ENCODE measurements at regions not wholly inside any gene's neighbourhood (a gene's known extent, or its start where the extent isn't known, plus 50 kb on each side); places are given as distances from the start of the nearest gene placed in this dataset.

DNA sequence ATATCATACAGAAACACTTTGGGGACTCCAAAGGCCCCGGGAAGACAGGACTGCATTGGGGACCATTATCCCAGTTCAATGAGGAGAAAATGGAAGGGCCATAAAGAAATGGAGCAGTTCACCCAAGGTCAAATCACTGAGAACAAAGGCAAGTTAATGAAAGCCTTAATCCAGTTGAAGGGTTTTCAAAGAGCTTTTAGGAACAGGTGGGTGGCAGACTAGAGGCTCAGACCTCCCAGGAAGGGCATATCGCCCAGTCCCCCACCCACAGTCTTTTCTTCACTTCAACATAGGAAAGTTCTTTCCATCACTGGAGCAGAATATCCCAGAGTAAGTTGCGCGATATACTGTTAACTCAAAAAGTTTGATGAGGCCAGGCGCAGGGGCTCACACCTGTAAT is 136.1 kb upstream of the CCND2 start:
- H4K20me1 ChIP-seq (ENCODE audit: insufficient read depth): no peaks in the 10 kb centered on the region
- TF ChIP-seq RAD21 (IDR thresholded peaks at IDR 0.05; ENCODE audit: low read length) (no peak), SMC3 (IDR thresholded peaks at IDR 0.05; ENCODE audit: low read depth, low read length) (no peak), EZH2phosphoT487 (IDR thresholded peaks at IDR 0.05; ENCODE audit: borderline replicate concordance, low read depth) (no peak), FOXJ3 (CRISPR knock-in tag; IDR thresholded peaks at IDR 0.05) (no peak), JUND (IDR thresholded peaks at IDR 0.05) (no peak), POLR2AphosphoS5 (IDR thresholded peaks at IDR 0.05; ENCODE audit: low read depth, low read length) (no peak), NFIC (IDR thresholded peaks at IDR 0.05; ENCODE audit: borderline replicate concordance) (no peak), MXI1 (IDR thresholded peaks at IDR 0.05; ENCODE audit: low read depth, low read length) (no peak), RXRA (IDR thresholded peaks at IDR 0.05; ENCODE audit: borderline replicate concordance, low read depth) (no peak), GATA2 (CRISPR knock-in tag; IDR thresholded peaks at IDR 0.05) (no peak), TAF1 (IDR thresholded peaks at IDR 0.05; ENCODE audit: borderline replicate concordance, low read depth, low read length) (no peak), SIN3A (IDR thresholded peaks at IDR 0.05; ENCODE audit: borderline replicate concordance, low read depth, low read length) (no peak), RCOR1 (IDR thresholded peaks at IDR 0.05; ENCODE audit: low read length) (no peak)
- TF ChIP-seq, protein P1, sequence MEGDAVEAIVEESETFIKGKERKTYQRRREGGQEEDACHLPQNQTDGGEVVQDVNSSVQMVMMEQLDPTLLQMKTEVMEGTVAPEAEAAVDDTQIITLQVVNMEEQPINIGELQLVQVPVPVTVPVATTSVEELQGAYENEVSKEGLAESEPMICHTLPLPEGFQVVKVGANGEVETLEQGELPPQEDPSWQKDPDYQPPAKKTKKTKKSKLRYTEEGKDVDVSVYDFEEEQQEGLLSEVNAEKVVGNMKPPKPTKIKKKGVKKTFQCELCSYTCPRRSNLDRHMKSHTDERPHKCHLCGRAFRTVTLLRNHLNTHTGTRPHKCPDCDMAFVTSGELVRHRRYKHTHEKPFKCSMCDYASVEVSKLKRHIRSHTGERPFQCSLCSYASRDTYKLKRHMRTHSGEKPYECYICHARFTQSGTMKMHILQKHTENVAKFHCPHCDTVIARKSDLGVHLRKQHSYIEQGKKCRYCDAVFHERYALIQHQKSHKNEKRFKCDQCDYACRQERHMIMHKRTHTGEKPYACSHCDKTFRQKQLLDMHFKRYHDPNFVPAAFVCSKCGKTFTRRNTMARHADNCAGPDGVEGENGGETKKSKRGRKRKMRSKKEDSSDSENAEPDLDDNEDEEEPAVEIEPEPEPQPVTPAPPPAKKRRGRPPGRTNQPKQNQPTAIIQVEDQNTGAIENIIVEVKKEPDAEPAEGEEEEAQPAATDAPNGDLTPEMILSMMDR (IDR thresholded peaks at IDR 0.05): no peak
- TF ChIP-seq, protein P2, sequence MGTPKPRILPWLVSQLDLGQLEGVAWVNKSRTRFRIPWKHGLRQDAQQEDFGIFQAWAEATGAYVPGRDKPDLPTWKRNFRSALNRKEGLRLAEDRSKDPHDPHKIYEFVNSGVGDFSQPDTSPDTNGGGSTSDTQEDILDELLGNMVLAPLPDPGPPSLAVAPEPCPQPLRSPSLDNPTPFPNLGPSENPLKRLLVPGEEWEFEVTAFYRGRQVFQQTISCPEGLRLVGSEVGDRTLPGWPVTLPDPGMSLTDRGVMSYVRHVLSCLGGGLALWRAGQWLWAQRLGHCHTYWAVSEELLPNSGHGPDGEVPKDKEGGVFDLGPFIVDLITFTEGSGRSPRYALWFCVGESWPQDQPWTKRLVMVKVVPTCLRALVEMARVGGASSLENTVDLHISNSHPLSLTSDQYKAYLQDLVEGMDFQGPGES (IDR thresholded peaks at IDR 0.05; ENCODE audit: low read depth, low read length): no peak
- TF ChIP-seq, protein P3, sequence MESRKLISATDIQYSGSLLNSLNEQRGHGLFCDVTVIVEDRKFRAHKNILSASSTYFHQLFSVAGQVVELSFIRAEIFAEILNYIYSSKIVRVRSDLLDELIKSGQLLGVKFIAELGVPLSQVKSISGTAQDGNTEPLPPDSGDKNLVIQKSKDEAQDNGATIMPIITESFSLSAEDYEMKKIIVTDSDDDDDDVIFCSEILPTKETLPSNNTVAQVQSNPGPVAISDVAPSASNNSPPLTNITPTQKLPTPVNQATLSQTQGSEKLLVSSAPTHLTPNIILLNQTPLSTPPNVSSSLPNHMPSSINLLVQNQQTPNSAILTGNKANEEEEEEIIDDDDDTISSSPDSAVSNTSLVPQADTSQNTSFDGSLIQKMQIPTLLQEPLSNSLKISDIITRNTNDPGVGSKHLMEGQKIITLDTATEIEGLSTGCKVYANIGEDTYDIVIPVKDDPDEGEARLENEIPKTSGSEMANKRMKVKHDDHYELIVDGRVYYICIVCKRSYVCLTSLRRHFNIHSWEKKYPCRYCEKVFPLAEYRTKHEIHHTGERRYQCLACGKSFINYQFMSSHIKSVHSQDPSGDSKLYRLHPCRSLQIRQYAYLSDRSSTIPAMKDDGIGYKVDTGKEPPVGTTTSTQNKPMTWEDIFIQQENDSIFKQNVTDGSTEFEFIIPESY (IDR thresholded peaks at IDR 0.05; ENCODE audit: borderline replicate concordance, low read depth): no peak
- TF ChIP-seq, protein P4, sequence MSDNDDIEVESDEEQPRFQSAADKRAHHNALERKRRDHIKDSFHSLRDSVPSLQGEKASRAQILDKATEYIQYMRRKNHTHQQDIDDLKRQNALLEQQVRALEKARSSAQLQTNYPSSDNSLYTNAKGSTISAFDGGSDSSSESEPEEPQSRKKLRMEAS (IDR thresholded peaks at IDR 0.05; ENCODE audit: low read depth): no peak
- TF ChIP-seq, protein P5, sequence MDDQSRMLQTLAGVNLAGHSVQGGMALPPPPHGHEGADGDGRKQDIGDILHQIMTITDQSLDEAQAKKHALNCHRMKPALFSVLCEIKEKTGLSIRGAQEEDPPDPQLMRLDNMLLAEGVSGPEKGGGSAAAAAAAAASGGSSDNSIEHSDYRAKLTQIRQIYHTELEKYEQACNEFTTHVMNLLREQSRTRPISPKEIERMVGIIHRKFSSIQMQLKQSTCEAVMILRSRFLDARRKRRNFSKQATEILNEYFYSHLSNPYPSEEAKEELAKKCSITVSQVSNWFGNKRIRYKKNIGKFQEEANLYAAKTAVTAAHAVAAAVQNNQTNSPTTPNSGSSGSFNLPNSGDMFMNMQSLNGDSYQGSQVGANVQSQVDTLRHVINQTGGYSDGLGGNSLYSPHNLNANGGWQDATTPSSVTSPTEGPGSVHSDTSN (IDR thresholded peaks at IDR 0.05): no peak
- H3K9me2 ChIP-seq: no peaks in the 10 kb centered on the region
- WGBS (ENCODE audit: low lambda C conversion rate): 21% methylated on average over 5 of the region's 5 CpGs
- no peak overlapping the region for H2AFZ ChIP-seq (ENCODE audit: low read depth)
- no peak overlapping the region for H3K4me3 ChIP-seq (ENCODE audit: low read depth in 2 of 2, low read length in 1 of 2)
- peaks cover 48% of the 10 kb centered on the region; the same call in 1 of the 2 replicates for H3K27me3 ChIP-seq (ENCODE audit: insufficient read depth)
- H3K36me3 ChIP-seq (replicated peaks in 1 of 2; ENCODE audit: control insufficient read depth in 1 of 2, insufficient read depth in 2 of 2, low read length in 1 of 2): no peaks in the 10 kb centered on the region
- H3K79me2 ChIP-seq (ENCODE audit: insufficient read depth): no peaks in the 10 kb centered on the region
- POLR2A ChIA-PET: no interaction called here
- H3F3A ChIP-seq (replicated peaks; ENCODE audit: insufficient read depth): no peaks in the 10 kb centered on the region
- no peak overlapping the region for H3K4me2 ChIP-seq
- H3K4me1 ChIP-seq (ENCODE audit: control insufficient read depth in 1 of 2, insufficient read depth in 2 of 2, low read depth in 1 of 2, low read length in 1 of 2): no peaks in the 10 kb centered on the region
- no peak overlapping the region for H3K9ac ChIP-seq
- no peak for DNase-seq
- no peaks in the 10 kb centered on the region for H3K9me3 ChIP-seq
- no peak overlapping the region for H3K27ac ChIP-seq (ENCODE audit: low read depth in 2 of 2, low read length in 1 of 2)
- CTCF ChIA-PET: no interaction called here
